Chondrocyte (in vitro differentiated cells): ENCODE measurements at regions not wholly inside any gene's neighbourhood (a gene's known extent, or its start where the extent isn't known, plus 50 kb on each side); places are given as distances from the start of the nearest gene placed in this dataset.

Experiments used
- DNase-seq: peaks from one replicate; pipeline ENCODE4 v3.0.0; 2021; ENCODE audit warnings: mixed read lengths, low spot score
- H3K27ac Mint-ChIP-seq: one replicate; pipeline ENCODE4 v1.8.0; 2021; ENCODE audit warnings: mild to moderate bottlenecking, moderate library complexity, mixed read lengths; ENCODE audit not compliant: unreplicated experiment
- H3K27me3 Mint-ChIP-seq: 2 replicates; pipeline ENCODE4 v1.8.0; 2021; ENCODE audit warnings: low read depth, mixed read lengths
- H3K36me3 Mint-ChIP-seq: 2 replicates; pipeline ENCODE4 v1.8.0; 2021; ENCODE audit warnings: low read depth, mixed read lengths
- H3K4me1 Mint-ChIP-seq: 2 replicates; pipeline ENCODE4 v1.8.0; 2021; ENCODE audit warnings: low read depth, mild to moderate bottlenecking, mixed read lengths
- H3K4me3 Mint-ChIP-seq: one replicate; pipeline ENCODE4 v1.8.0; 2021; ENCODE audit warnings: mild to moderate bottlenecking, moderate library complexity, mixed read lengths; ENCODE audit not compliant: unreplicated experiment
- H3K9me3 Mint-ChIP-seq: 2 replicates; pipeline ENCODE4 v1.8.0; 2021; ENCODE audit warnings: low read depth, mixed read lengths
- CTCF ChIP-seq: fragments of 200-600 bp; sonication (generic); IDR thresholded peaks from 2 replicates; pipeline ENCODE4 v1.5.0; 2021; ENCODE audit warnings: antibody characterized with exemption, mild to moderate bottlenecking, moderate library complexity

GRCh38 chr1:201625226-201625761 lies 86.4 kb downstream of the NAV1 start:
- no peaks in the 10 kb centered on the region for H3K27me3 Mint-ChIP-seq
- TF ChIP-seq CTCF, result peak; percentile 61
- peaks cover 12% of the 10 kb centered on the region for H3K36me3 Mint-ChIP-seq
- peak overlapping the region; percentile 82 for H3K27ac Mint-ChIP-seq
- no peak overlapping the region for H3K4me3 Mint-ChIP-seq
- H3K9me3 Mint-ChIP-seq, result no peaks in the 10 kb centered on the region
- peaks cover 48% of the 10 kb centered on the region for H3K4me1 Mint-ChIP-seq
- DNase-seq, result no peak

GRCh38 chr1:201625851-201626251 lies 86.9 kb downstream of the NAV1 start:
- no peak for TF ChIP-seq CTCF
- peaks cover 13% of the 10 kb centered on the region for H3K36me3 Mint-ChIP-seq
- H3K4me3 Mint-ChIP-seq, result no peak overlapping the region

GRCh38 chr1:201626629-201627275 lies 87.8 kb downstream of the NAV1 start:
- no peaks in the 10 kb centered on the region for H3K9me3 Mint-ChIP-seq
- no peaks in the 10 kb centered on the region for H3K27me3 Mint-ChIP-seq
- H3K4me1 Mint-ChIP-seq, result peaks cover 51% of the 10 kb centered on the region
- peak overlapping the region; percentile 82 for H3K27ac Mint-ChIP-seq
- no peak for DNase-seq
- H3K36me3 Mint-ChIP-seq, result peaks cover 15% of the 10 kb centered on the region
- no peak overlapping the region for H3K4me3 Mint-ChIP-seq
- no peak for TF ChIP-seq CTCF

More at GRCh38 chr1:201625851-201626251, 86.9 kb downstream of the NAV1 start:
- peak overlapping the region; percentile 82 for H3K27ac Mint-ChIP-seq
- no peak for DNase-seq
- H3K27me3 Mint-ChIP-seq, result no peaks in the 10 kb centered on the region
- no peaks in the 10 kb centered on the region for H3K9me3 Mint-ChIP-seq
- H3K4me1 Mint-ChIP-seq, result peaks cover 48% of the 10 kb centered on the region

GRCh38 chr1:201628490-201628889 lies 89.6 kb downstream of the NAV1 start:
- no peak overlapping the region for H3K27ac Mint-ChIP-seq
- peaks cover 51% of the 10 kb centered on the region for H3K4me1 Mint-ChIP-seq
- no peak for DNase-seq
- H3K36me3 Mint-ChIP-seq, result peaks cover 18% of the 10 kb centered on the region
- H3K27me3 Mint-ChIP-seq, result no peaks in the 10 kb centered on the region
- TF ChIP-seq CTCF, result no peak
- H3K9me3 Mint-ChIP-seq, result no peaks in the 10 kb centered on the region
- no peak overlapping the region for H3K4me3 Mint-ChIP-seq

- no peak for DNase-seq
- H3K36me3 Mint-ChIP-seq, result peaks cover 18% of the 10 kb centered on the region
- peak overlapping the region; percentile 0 for H3K27ac Mint-ChIP-seq
- H3K4me1 Mint-ChIP-seq, result peaks cover 46% of the 10 kb centered on the region
- TF ChIP-seq CTCF, result no peak
- no peaks in the 10 kb centered on the region for H3K27me3 Mint-ChIP-seq
- no peak overlapping the region for H3K4me3 Mint-ChIP-seq
- no peaks in the 10 kb centered on the region for H3K9me3 Mint-ChIP-seq
These were observed 91.7 kb downstream of the NAV1 start for GRCh38 chr1:201630582-201630981.
